ENCODE measurements at regions not wholly inside any gene's neighbourhood (a gene's known extent, or its start where the extent isn't known, plus 50 kb on each side); places are given as distances from the start of the nearest gene placed in this dataset.
"Not testable (repeated sequence)": the region's sequence is repeated elsewhere in the genome, so short reads cannot be mapped to it uniquely, and the experiment has no call there.

- no peak for DNase-seq (ENCODE audit: low read depth)
- TF ChIP-seq, protein P1, sequence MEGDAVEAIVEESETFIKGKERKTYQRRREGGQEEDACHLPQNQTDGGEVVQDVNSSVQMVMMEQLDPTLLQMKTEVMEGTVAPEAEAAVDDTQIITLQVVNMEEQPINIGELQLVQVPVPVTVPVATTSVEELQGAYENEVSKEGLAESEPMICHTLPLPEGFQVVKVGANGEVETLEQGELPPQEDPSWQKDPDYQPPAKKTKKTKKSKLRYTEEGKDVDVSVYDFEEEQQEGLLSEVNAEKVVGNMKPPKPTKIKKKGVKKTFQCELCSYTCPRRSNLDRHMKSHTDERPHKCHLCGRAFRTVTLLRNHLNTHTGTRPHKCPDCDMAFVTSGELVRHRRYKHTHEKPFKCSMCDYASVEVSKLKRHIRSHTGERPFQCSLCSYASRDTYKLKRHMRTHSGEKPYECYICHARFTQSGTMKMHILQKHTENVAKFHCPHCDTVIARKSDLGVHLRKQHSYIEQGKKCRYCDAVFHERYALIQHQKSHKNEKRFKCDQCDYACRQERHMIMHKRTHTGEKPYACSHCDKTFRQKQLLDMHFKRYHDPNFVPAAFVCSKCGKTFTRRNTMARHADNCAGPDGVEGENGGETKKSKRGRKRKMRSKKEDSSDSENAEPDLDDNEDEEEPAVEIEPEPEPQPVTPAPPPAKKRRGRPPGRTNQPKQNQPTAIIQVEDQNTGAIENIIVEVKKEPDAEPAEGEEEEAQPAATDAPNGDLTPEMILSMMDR (IDR thresholded peaks at IDR 0.05; ENCODE audit: control insufficient read depth, extremely low read depth, insufficient read depth): no peak
- no peak overlapping the region for H3K4me3 ChIP-seq (ENCODE audit: low read depth, low read length)
Observed at GRCh38 chr4:184906480-184907097, 80.8 kb upstream of the ACSL1 start.

DNA sequence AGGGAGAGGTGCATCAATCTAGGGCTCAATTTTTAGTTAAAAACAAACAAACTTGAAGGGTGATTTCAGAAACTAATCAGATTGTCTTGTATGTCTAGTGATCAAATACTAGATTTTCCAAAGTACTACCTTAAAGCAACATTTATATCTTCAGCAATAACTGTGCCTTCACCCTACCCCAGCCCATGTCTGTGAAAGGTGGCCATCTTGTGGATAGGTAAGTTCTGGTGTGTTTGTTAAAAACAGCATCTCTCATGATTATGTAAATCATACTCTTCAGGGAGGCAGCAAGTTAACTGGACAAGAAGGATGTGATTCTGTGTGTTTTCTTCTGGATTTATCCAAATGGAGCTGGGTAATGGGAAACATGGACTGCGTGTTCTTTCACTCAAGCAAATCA is 81.4 kb upstream of the ACSL1 start:
- DNase-seq (ENCODE audit: low read depth): no peak
- TF ChIP-seq, protein P1 (IDR thresholded peaks at IDR 0.05; ENCODE audit: control insufficient read depth, extremely low read depth, insufficient read depth): peak; percentile 47
- no peak overlapping the region for H3K4me3 ChIP-seq (ENCODE audit: low read depth, low read length)

GRCh38 chr4:184907810-184908209 is 82.0 kb upstream of the ACSL1 start:
- TF ChIP-seq, protein P1 (IDR thresholded peaks at IDR 0.05; ENCODE audit: control insufficient read depth, extremely low read depth, insufficient read depth): no peak
- no peak for DNase-seq (ENCODE audit: low read depth)

GRCh38 chr4:184911310-184911709 is 85.5 kb upstream of the ACSL1 start:
- TF ChIP-seq, protein P1 (IDR thresholded peaks at IDR 0.05; ENCODE audit: control insufficient read depth, extremely low read depth, insufficient read depth): no peak
- H3K4me3 ChIP-seq (ENCODE audit: low read depth, low read length): no peak overlapping the region
- DNase-seq (ENCODE audit: low read depth): no peak

More at GRCh38 chr4:184907810-184908209, 82.0 kb upstream of the ACSL1 start:
- no peak overlapping the region for H3K4me3 ChIP-seq (ENCODE audit: low read depth, low read length)

DNA sequence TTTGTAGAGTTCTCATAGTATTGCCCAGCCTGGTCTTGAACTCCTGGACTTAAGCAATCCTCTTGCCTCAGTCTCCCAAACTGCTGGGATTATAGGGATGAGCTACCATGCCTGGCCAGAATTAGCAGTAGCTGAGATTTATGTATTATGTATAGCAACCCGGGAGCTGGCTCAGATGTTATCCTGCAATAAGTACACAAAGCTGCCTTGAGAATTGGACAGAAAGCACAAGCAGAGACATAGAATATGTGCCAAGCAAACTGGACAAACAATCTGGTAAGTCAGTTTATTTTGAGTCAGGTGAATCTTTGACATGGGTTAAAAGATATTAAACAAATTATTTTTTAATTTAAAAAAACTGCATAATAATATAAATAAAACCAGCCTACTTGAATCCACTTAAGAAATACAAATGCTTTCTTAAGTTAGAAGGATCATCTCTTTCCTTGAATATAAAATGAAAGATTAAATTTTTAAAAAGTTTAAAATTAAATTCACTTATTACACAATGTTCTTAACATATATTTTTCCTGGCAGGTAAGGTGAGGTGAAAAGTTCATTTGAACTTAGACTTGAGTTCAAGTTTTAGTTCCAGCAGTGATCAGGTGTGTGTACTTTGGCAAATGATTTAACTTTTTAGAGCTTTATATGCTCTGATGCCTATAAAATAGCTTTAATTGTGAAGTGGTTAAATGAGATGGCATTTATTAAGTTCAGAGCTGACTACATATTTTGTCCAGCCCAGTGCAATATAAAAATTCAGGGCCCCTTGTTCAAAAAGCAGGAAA is 87.8 kb upstream of the ACSL1 start:
- peak; percentile 98 for DNase-seq (ENCODE audit: low read depth)
- no peak overlapping the region for H3K4me3 ChIP-seq (ENCODE audit: low read depth, low read length)
- TF ChIP-seq, protein P1 (IDR thresholded peaks at IDR 0.05; ENCODE audit: control insufficient read depth, extremely low read depth, insufficient read depth): no peak

DNA sequence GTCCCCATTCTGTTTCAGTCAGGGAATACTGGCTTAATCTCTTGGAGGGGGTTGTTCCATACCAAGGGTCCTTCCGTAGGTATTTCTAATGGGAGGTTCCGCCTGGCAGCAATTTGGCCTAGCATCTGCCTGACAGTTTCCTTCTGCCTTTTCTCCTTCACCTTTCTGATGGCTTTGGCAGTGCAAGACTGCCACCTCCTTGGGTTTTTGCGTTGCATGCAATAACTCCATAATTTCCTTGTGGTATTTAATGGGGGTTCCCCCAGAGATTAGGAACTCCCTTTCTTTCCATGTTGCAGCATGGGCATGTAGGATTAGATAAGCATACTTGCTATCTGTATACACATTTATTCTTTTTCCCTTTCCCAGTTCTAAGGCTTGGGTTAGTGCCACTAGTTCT is 93.0 kb upstream of the ACSL1 start:
- not testable (repeated sequence) for DNase-seq (ENCODE audit: low read depth); H3K4me3 ChIP-seq (ENCODE audit: low read depth, low read length)

DNA sequence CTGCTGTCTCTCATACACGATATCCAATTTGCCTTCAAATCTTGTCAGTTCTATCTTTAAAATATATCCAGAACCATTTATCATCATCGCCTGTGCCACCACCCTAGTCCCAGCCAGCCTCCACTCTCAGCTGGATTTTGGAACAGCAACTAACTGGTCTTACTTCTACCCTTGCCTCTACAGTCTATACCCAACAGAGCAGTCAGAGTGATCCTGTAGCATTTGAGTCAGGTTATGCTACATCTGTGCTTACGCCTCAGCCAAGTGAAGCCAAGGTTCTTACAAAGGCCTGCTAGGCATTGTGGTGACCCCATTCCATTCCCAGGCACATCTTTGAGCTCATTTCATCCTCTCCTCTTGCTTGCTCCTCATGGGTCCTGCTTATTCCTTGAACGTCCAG is 95.7 kb upstream of the ACSL1 start:
- no peak overlapping the region for H3K4me3 ChIP-seq (ENCODE audit: low read depth, low read length)
- no peak for DNase-seq (ENCODE audit: low read depth)
- TF ChIP-seq, protein P1 (IDR thresholded peaks at IDR 0.05; ENCODE audit: control insufficient read depth, extremely low read depth, insufficient read depth): no peak

Measured in LNCaP clone FGC (cell line).